Transverse colon (tissue), 4 donors: ENCODE measurements at regions not wholly inside any gene's neighbourhood (a gene's known extent, or its start where the extent isn't known, plus 50 kb on each side); places are given as distances from the start of the nearest gene placed in this dataset.
A peak's percentile ranks its signal among the peaks of the same experiment; 100 is the strongest.

ENCODE experiments used
- DNase-seq: peaks from one replicate; pipeline ENCODE4 v3.0.0-alpha.2; 2019
- H3K27ac ChIP-seq, 4 donors: fragments of 200-600 bp; sonication (generic); 2 replicates each; pipeline ENCODE4 v1.5.1; 2016 to 2018; ENCODE audit warnings: inconsistent platforms in 4 of 4
- H3K27me3 ChIP-seq: fragments of 200-600 bp; sonication (generic); 2 replicates; pipeline ENCODE4 v1.5.1; 2017; ENCODE audit warnings: inconsistent platforms
- H3K36me3 ChIP-seq, 4 donors: fragments of 200-600 bp; sonication (generic); 2 replicates each; pipeline ENCODE4 v1.5.1; 2017 to 2019; ENCODE audit warnings: inconsistent platforms in 4 of 4
- H3K4me1 ChIP-seq, 4 donors: fragments of 200-600 bp; sonication (generic); 2 replicates each; pipeline ENCODE4 v1.5.1; 2017 to 2020; ENCODE audit warnings: inconsistent platforms in 4 of 4
- H3K4me3 ChIP-seq, 4 donors: fragments of 200-600 bp; sonication (generic); 1 replicate in 1 of 4; 2 replicates in 3 of 4; pipeline versions ENCODE4 v1.5.1 to v1.6.1; 2017 to 2019; ENCODE audit warnings: inconsistent platforms in 4 of 4
- H3K9me3 ChIP-seq, 2 donors: fragments of 200-600 bp; sonication (generic); 2 replicates each; pipeline ENCODE4 v1.5.1; 2017 to 2019; ENCODE audit warnings: inconsistent platforms in 2 of 2
- EP300 ChIP-seq: sonication (generic); formaldehyde crosslinking; IDR thresholded peaks from one replicate; pipeline ENCODE4 v1.6.1; 2017; ENCODE audit warnings: antibody characterized with exemption, low read depth
- POLR2A ChIP-seq: fragments of 450-650 bp; IDR thresholded peaks from one replicate; pipeline ENCODE4 v1.6.1; 2016; ENCODE audit warnings: antibody characterized with exemption, mild to moderate bottlenecking, moderate library complexity
- POLR2AphosphoS5 ChIP-seq, 3 donors: sonication (generic); formaldehyde crosslinking; IDR thresholded peaks; one replicate each; pipeline ENCODE4 v1.6.1; 2016; ENCODE audit warnings: antibody characterized with exemption in 3 of 3
- WGBS, 2 donors: methylation state at CpG; one replicate each; pipeline ENCODE4 v1.1.5; 2018; ENCODE audit warnings: low coverage in 1 of 2; 5-methylcytosine and 5-hydroxymethylcytosine counted together
- in situ Hi-C, 4 donors: fragments of 200-750 bp; cut with MboI; loops; one replicate each; pipeline versions ENCODE4 v1.15.0 to v1.15.1; 2017; ENCODE audit warnings: low sequenced_read_pairs in 3 of 4, low pct_ligation_motif_present in 1 of 4, low pct_unique_long_range_greater_than_20kb in 1 of 4
- intact Hi-C: fragments of 100-400 bp; cut with DNase I; formaldehyde crosslinking; loops from one replicate; pipeline ENCODE4 v1.15.1; 2023; ENCODE audit warnings: low total_unique reads
- TF ChIP-seq, protein P1 (sequence below), 5 experiments: fragments of 200-600 bp in 3 of 5; fragments of 450-650 bp in 2 of 5; sonication (generic) in 3 of 5; IDR thresholded peaks; 1 replicate in 2 of 5; 2 replicates in 3 of 5; pipeline ENCODE4 v1.5.1; 2016 to 2017; ENCODE audit warnings: antibody characterized with exemption in 5 of 5, inconsistent platforms in 3 of 5, mild to moderate bottlenecking in 2 of 5, moderate library complexity in 1 of 5

- no peak for DNase-seq
- H3K27ac ChIP-seq, result no peak overlapping the region
- intact Hi-C loops (no loop called here), in situ Hi-C loops (no loop called here)
- no peaks in the 10 kb centered on the region for H3K36me3 ChIP-seq
- H3K4me3 ChIP-seq, result no peak overlapping the region
- no peaks in the 10 kb centered on the region for H3K9me3 ChIP-seq
- no peaks in the 10 kb centered on the region for H3K27me3 ChIP-seq
- TF ChIP-seq EP300, result no peak
- TF ChIP-seq POLR2A, result no peak
- no peak for TF ChIP-seq POLR2AphosphoS5 (IDR thresholded peaks at IDR 0.05)
- TF ChIP-seq, protein P1, sequence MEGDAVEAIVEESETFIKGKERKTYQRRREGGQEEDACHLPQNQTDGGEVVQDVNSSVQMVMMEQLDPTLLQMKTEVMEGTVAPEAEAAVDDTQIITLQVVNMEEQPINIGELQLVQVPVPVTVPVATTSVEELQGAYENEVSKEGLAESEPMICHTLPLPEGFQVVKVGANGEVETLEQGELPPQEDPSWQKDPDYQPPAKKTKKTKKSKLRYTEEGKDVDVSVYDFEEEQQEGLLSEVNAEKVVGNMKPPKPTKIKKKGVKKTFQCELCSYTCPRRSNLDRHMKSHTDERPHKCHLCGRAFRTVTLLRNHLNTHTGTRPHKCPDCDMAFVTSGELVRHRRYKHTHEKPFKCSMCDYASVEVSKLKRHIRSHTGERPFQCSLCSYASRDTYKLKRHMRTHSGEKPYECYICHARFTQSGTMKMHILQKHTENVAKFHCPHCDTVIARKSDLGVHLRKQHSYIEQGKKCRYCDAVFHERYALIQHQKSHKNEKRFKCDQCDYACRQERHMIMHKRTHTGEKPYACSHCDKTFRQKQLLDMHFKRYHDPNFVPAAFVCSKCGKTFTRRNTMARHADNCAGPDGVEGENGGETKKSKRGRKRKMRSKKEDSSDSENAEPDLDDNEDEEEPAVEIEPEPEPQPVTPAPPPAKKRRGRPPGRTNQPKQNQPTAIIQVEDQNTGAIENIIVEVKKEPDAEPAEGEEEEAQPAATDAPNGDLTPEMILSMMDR (IDR thresholded peaks at IDR 0.05), result no peak
- H3K4me1 ChIP-seq, result no peaks in the 10 kb centered on the region
These were observed 696.9 kb upstream of the FBXO33 start for GRCh38 chr14:40129159-40129558.

- no peaks in the 10 kb centered on the region for H3K4me1 ChIP-seq
- no peaks in the 10 kb centered on the region for H3K9me3 ChIP-seq
- no peaks in the 10 kb centered on the region for H3K27me3 ChIP-seq
- DNase-seq, result no peak
- intact Hi-C loops, result no loop called here
- no peak overlapping the region for H3K4me3 ChIP-seq
- 67 to 72% methylated on average over 1 to 2 of the region's 2 CpGs for WGBS, 2 donors
- in situ Hi-C loops, result no loop called here
- no peaks in the 10 kb centered on the region for H3K36me3 ChIP-seq
- H3K27ac ChIP-seq, result no peak overlapping the region
- TF ChIP-seq POLR2A (no peak), EP300 (no peak), POLR2AphosphoS5 (IDR thresholded peaks at IDR 0.05) (no peak)
- TF ChIP-seq, protein P1 (IDR thresholded peaks at IDR 0.05), result no peak
These were observed 691.6 kb upstream of the FBXO33 start for GRCh38 chr14:40123816-40124215.

DNA sequence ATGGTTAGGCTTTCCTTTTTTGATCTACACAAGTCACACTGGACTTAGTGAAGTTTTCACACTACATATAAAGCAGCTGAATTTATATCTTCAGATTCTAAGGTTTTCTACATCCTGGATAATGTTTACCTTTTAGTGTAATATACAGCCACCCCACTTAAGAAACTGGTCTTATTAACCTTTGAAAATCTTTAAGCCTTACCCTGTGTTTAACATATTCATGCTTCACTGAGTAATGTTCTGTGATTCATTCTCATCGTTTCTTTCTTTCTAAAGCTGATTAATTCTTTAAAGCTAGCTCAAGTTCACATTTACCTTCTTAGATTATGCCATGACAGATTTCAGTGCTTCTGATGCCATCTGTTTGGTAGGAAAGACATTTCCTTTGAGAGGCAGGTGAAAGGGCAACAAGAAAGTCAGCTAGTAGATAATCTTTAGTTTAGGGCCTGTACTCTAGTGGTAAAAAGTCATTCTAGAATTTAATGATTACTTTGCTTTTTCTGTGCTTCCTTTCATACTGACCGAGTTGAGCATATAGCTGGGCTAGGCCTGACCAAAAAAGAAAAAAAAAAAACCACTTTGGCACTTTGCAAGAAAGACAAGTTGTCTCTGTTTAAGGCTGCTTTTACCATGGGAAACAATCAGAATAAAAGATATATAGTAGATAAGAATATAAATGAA, 690.9 kb upstream of the FBXO33 start:
- intact Hi-C loops (no loop called here), in situ Hi-C loops (no loop called here)
- TF ChIP-seq, protein P1 (IDR thresholded peaks at IDR 0.05), result no peak
- TF ChIP-seq EP300 (no peak), POLR2AphosphoS5 (IDR thresholded peaks at IDR 0.05) (no peak), POLR2A (no peak)
- no peaks in the 10 kb centered on the region for H3K27me3 ChIP-seq
- WGBS, 2 donors, result 43 to 44% methylated on average over 2 of the region's 2 CpGs
- no peaks in the 10 kb centered on the region for H3K36me3 ChIP-seq
- H3K27ac ChIP-seq, result peak overlapping the region in 1 of 4 donors; percentile 34
- DNase-seq, result no peak
- no peaks in the 10 kb centered on the region for H3K4me1 ChIP-seq
- H3K9me3 ChIP-seq, result peaks cover 0 to 4% of the 10 kb centered on the region in 2 donors
- H3K4me3 ChIP-seq, result no peak overlapping the region

- no peak overlapping the region for H3K4me3 ChIP-seq
- DNase-seq, result no peak
- no peaks in the 10 kb centered on the region for H3K4me1 ChIP-seq
- WGBS, 2 donors, result 65 to 83% methylated on average over 1 to 2 of the region's 2 CpGs
- intact Hi-C loops, result no loop called here
- H3K36me3 ChIP-seq, result no peaks in the 10 kb centered on the region
- in situ Hi-C loops, result no loop called here
- peaks cover 0 to 5% of the 10 kb centered on the region in 2 donors for H3K9me3 ChIP-seq
- TF ChIP-seq POLR2AphosphoS5 (IDR thresholded peaks at IDR 0.05) (no peak), POLR2A (no peak), EP300 (no peak)
- TF ChIP-seq, protein P1 (IDR thresholded peaks at IDR 0.05), result no peak
- no peak overlapping the region for H3K27ac ChIP-seq
- no peaks in the 10 kb centered on the region for H3K27me3 ChIP-seq
These were observed 687.5 kb upstream of the FBXO33 start for GRCh38 chr14:40119765-40120164.
